PC-9 (cell line): ENCODE measurements at regions not wholly inside any gene's neighbourhood (a gene's known extent, or its start where the extent isn't known, plus 50 kb on each side); places are given as distances from the start of the nearest gene placed in this dataset.

Experiments used
- CTCF ChIP-seq: fragments of 200-600 bp; sonication (generic); conservative IDR thresholded peaks from 2 replicates; pipeline ENCODE4 v1.6.1; 2017; ENCODE audit warnings: mixed run types, antibody characterized with exemption, mild to moderate bottlenecking, moderate library complexity
- EZH2 ChIP-seq: fragments of 200-600 bp; sonication (generic); IDR thresholded peaks from 2 replicates; pipeline ENCODE4 v1.8.0; 2017; ENCODE audit warnings: antibody characterized with exemption, low read depth

GRCh38 chr14:83297361-83297760, 1763.7 kb upstream of the SEL1L start:
- TF ChIP-seq CTCF (no peak), EZH2 (no peak)
